Fibroblast of lung (primary cell): ENCODE measurements at regions not wholly inside any gene's neighbourhood (a gene's known extent, or its start where the extent isn't known, plus 50 kb on each side); places are given as distances from the start of the nearest gene placed in this dataset.

ENCODE experiments used
- EZH2 ChIP-seq: IDR thresholded peaks from 2 replicates; pipeline ENCODE4 v1.5.1; 2012; ENCODE audit warnings: low read length, control low read depth, mild to moderate bottlenecking; ENCODE audit errors: missing control alignments
- TF ChIP-seq, protein P1 (sequence below), 2 donors: IDR thresholded peaks in 1 of 2; conservative IDR thresholded peaks in 1 of 2; 1 replicate in 1 of 2; 2 replicates in 1 of 2; pipeline ENCODE4 v1.5.1; 2011 to 2012; ENCODE audit warnings: low read length in 2 of 2, control low read depth in 1 of 2, inconsistent platforms in 1 of 2, low read depth in 1 of 2, mild to moderate bottlenecking in 1 of 2

DNA sequence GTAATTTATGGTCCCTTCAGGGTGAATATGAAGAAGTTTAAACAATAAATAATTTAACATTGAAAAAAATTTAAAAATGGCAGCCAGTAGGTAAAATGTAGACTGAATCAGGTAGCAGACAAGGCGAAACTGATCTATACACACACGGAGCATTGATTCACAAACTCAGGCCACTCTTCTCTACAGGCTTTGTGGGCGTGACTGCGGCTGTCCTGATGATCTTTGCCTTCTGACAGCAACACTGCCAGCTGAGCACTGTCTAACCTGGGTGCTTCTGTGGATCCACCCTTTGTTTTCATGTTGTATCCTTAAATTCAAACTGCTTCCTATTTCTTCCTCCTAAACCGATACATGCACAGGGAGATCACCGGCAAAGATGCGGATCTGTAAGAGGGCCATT, 315.4 kb upstream of the ADCY2 start:
- TF ChIP-seq EZH2, result no peak
- TF ChIP-seq, protein P1, sequence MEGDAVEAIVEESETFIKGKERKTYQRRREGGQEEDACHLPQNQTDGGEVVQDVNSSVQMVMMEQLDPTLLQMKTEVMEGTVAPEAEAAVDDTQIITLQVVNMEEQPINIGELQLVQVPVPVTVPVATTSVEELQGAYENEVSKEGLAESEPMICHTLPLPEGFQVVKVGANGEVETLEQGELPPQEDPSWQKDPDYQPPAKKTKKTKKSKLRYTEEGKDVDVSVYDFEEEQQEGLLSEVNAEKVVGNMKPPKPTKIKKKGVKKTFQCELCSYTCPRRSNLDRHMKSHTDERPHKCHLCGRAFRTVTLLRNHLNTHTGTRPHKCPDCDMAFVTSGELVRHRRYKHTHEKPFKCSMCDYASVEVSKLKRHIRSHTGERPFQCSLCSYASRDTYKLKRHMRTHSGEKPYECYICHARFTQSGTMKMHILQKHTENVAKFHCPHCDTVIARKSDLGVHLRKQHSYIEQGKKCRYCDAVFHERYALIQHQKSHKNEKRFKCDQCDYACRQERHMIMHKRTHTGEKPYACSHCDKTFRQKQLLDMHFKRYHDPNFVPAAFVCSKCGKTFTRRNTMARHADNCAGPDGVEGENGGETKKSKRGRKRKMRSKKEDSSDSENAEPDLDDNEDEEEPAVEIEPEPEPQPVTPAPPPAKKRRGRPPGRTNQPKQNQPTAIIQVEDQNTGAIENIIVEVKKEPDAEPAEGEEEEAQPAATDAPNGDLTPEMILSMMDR (conservative IDR thresholded peaks at IDR 0.05 in 1 of 2, IDR thresholded peaks at IDR 0.05 in 1 of 2; ENCODE audit: low read depth in 1 of 2, low read length in 2 of 2), result no peak
